HCT116 (cell line): ENCODE measurements at regions not wholly inside any gene's neighbourhood (a gene's known extent, or its start where the extent isn't known, plus 50 kb on each side); places are given as distances from the start of the nearest gene placed in this dataset.

Experiments
- ATAC-seq: fragments of 200-7000 bp; cut with Tn5 transposase; 2 replicates; pipeline ENCODE4 v1.9.1; 2020; ENCODE audit warnings: mild to moderate bottlenecking, moderate library complexity
- BruUV-seq: library from RNA; stranded (reverse); fragments of 400-500 nt; replicated peaks from 2 replicates; lab custom pipeline; 2021; lab: Mats Ljungman, UMichigan
- CTCF ChIA-PET: fragments of 300-600 bp; sonication (Branson Sonifier 250); formaldehyde crosslinking; loops from one replicate; lab custom pipeline; 2021; ENCODE audit warnings: antibody characterized with exemption; lab: Charles Lee
- POLR2A ChIA-PET: fragments of 300-600, 350-600 bp; sonication (Branson Sonifier 250); formaldehyde crosslinking; loops from one replicate; lab custom pipeline; 2021; ENCODE audit warnings: antibody characterized with exemption; lab: Charles Lee
- RAD21 ChIA-PET, 2 experiments: fragments of 300-600 bp; sonication (Branson Sonifier 250); formaldehyde crosslinking; loops; one replicate each; lab custom pipeline; 2023; ENCODE audit warnings: low total read pairs in 2 of 2; ENCODE audit not compliant: uncharacterized antibody in 2 of 2, unreplicated experiment in 2 of 2, low non-redundant PET in 1 of 2; lab: Charles Lee
- DNase-seq: peaks from one replicate; pipeline ENCODE4 v3.0.0-alpha.2; 2010; ENCODE audit warnings: low read depth, low spot score
- H2AFZ ChIP-seq: fragments of 200-600 bp; shearing (Covaris generic), sonication (generic); 2 replicates; pipeline ENCODE4 v1.6.1; 2017; ENCODE audit warnings: low read depth, mixed run types, mixed read lengths, antibody characterized with exemption, low read length; ENCODE audit not compliant: poor library complexity, severe bottlenecking
- H3K27ac ChIP-seq: 2 replicates; pipeline ENCODE4 v1.5.1; 2012; ENCODE audit warnings: low read depth, low read length
- H3K27me3 ChIP-seq: fragments of 200-600 bp; sonication (generic); 2 replicates; pipeline ENCODE4 v1.6.1; 2016; ENCODE audit warnings: mixed run types, low read length, mixed read lengths; ENCODE audit not compliant: insufficient read depth
- H3K36me3 ChIP-seq, 2 experiments: fragments of 200-500 bp in 1 of 2; fragments of 200-600 bp in 1 of 2; sonication (Bioruptor generic) in 1 of 2; sonication (generic) in 1 of 2; 2 replicates each; pipeline versions ENCODE4 v1.5.1 to v1.6.1; 2014 to 2016; ENCODE audit warnings: low read length in 2 of 2, inconsistent platforms in 1 of 2, mixed read lengths in 1 of 2, mixed run types in 1 of 2; ENCODE audit not compliant: insufficient read depth in 2 of 2, control insufficient read depth in 1 of 2
- H3K4me1 ChIP-seq, 2 experiments: fragments of 200-600 bp in 1 of 2; sonication (generic) in 1 of 2; 2 replicates each; pipeline versions ENCODE4 v1.5.1 to v1.6.1; 2012 to 2017; ENCODE audit warnings: low read length in 2 of 2, inconsistent platforms in 1 of 2, mild to moderate bottlenecking in 1 of 2, mixed read lengths in 1 of 2, mixed run types in 1 of 2, moderate library complexity in 1 of 2; ENCODE audit not compliant: insufficient read depth in 2 of 2, control insufficient read depth in 1 of 2
- H3K4me2 ChIP-seq: fragments of 200-600 bp; sonication (generic); 2 replicates; pipeline ENCODE4 v1.6.1; 2017; ENCODE audit warnings: mixed run types, low read length, mixed read lengths
- H3K4me3 ChIP-seq, 2 experiments: fragments of 200-600 bp in 1 of 2; sonication (generic) in 1 of 2; replicated peaks in 1 of 2; 2 replicates each; pipeline ENCODE4 v1.5.1; 2011 to 2016; ENCODE audit warnings: low read length in 2 of 2, control low read depth in 1 of 2, low read depth in 1 of 2, mild to moderate bottlenecking in 1 of 2, mixed read lengths in 1 of 2, mixed run types in 1 of 2
- H3K79me2 ChIP-seq: fragments of 200-600 bp; sonication (generic); 2 replicates; pipeline ENCODE4 v1.6.1; 2017; ENCODE audit warnings: mild to moderate bottlenecking, mixed run types, low read length, moderate library complexity, mixed read lengths; ENCODE audit not compliant: insufficient read depth
- H3K9ac ChIP-seq: fragments of 200-600 bp; sonication (generic); 2 replicates; pipeline ENCODE4 v1.6.1; 2016; ENCODE audit warnings: low read length, mixed read lengths
- H3K9me2 ChIP-seq: fragments of 200-600 bp; sonication (generic), shearing (Covaris generic); 2 replicates; pipeline ENCODE4 v1.6.1; 2017; ENCODE audit warnings: mixed run types, mild to moderate bottlenecking, moderate library complexity; ENCODE audit not compliant: insufficient read depth
- H3K9me3 ChIP-seq, 2 experiments: fragments of 200-500 bp in 1 of 2; fragments of 200-600 bp in 1 of 2; sonication (Bioruptor generic) in 1 of 2; sonication (generic) in 1 of 2; 2 replicates each; pipeline ENCODE4 v1.6.1; 2014 to 2017; ENCODE audit warnings: low read length in 2 of 2, mixed read lengths in 2 of 2, inconsistent platforms in 1 of 2, low read depth in 1 of 2, mild to moderate bottlenecking in 1 of 2, mixed run types in 1 of 2, moderate library complexity in 1 of 2; ENCODE audit not compliant: control insufficient read depth in 1 of 2, insufficient read depth in 1 of 2
- H4K20me1 ChIP-seq: fragments of 200-600 bp; sonication (generic), shearing (Covaris generic); 2 replicates; pipeline ENCODE4 v1.6.1; 2017; ENCODE audit warnings: mixed run types, mild to moderate bottlenecking, moderate library complexity; ENCODE audit not compliant: insufficient read depth
- CBX3 ChIP-seq: IDR thresholded peaks from 2 replicates; pipeline ENCODE4 v1.6.1; 2012; ENCODE audit warnings: low read depth
- ELF1 ChIP-seq: IDR thresholded peaks from 2 replicates; pipeline ENCODE4 v1.6.1; 2012; ENCODE audit warnings: low read depth, borderline replicate concordance
- JUND ChIP-seq: IDR thresholded peaks from 2 replicates; pipeline ENCODE4 v1.6.1; 2012
- RAD21 ChIP-seq: IDR thresholded peaks from 2 replicates; pipeline ENCODE4 v1.6.1; 2012; ENCODE audit warnings: low read depth, mild to moderate bottlenecking
- SIN3A ChIP-seq: IDR thresholded peaks from 2 replicates; pipeline ENCODE4 v1.6.1; 2012; ENCODE audit warnings: low read depth
- YY1 ChIP-seq: IDR thresholded peaks from 2 replicates; pipeline ENCODE4 v1.6.1; 2011; ENCODE audit warnings: low read length, low read depth, moderate library complexity, mild to moderate bottlenecking; ENCODE audit not compliant: insufficient replicate concordance; ENCODE audit errors: extremely low read depth
- ZNF274 ChIP-seq: fragments of 200-500 bp; sonication (Bioruptor generic); IDR thresholded peaks from 2 replicates; pipeline ENCODE4 v1.6.1; 2014; ENCODE audit warnings: mild to moderate bottlenecking, low read depth, low read length, inconsistent platforms
- intact Hi-C: fragments of 100-400 bp; cut with micrococcal nuclease; formaldehyde crosslinking; loops from 2 replicates; pipeline ENCODE4 v1.10.0; 2022
- TF ChIP-seq, protein P1 (sequence below): IDR thresholded peaks from 2 replicates; pipeline ENCODE4 v1.6.1; 2011; ENCODE audit warnings: mild to moderate bottlenecking, low read length, moderate library complexity; ENCODE audit not compliant: insufficient replicate concordance; ENCODE audit errors: extremely low read depth
- TF ChIP-seq, protein P2 (sequence below): IDR thresholded peaks from 2 replicates; pipeline ENCODE4 v1.6.1; 2012
- TF ChIP-seq, protein P3 (sequence below): IDR thresholded peaks from 2 replicates; pipeline ENCODE4 v1.6.1; 2012; ENCODE audit warnings: low read depth
- TF ChIP-seq, protein P4 (sequence below), 3 experiments: fragments of 200-600 bp in 1 of 3; sonication (generic) in 1 of 3; IDR thresholded peaks in 2 of 3; conservative IDR thresholded peaks in 1 of 3; 2 replicates each; pipeline ENCODE4 v1.5.1; 2012 to 2017; ENCODE audit warnings: low read depth in 2 of 3, low read length in 2 of 3, antibody characterized with exemption in 1 of 3, borderline replicate concordance in 1 of 3, control low read depth in 1 of 3, mild to moderate bottlenecking in 1 of 3, mixed read lengths in 1 of 3, mixed run types in 1 of 3, moderate library complexity in 1 of 3; ENCODE audit not compliant: insufficient read depth in 1 of 3

DNA sequence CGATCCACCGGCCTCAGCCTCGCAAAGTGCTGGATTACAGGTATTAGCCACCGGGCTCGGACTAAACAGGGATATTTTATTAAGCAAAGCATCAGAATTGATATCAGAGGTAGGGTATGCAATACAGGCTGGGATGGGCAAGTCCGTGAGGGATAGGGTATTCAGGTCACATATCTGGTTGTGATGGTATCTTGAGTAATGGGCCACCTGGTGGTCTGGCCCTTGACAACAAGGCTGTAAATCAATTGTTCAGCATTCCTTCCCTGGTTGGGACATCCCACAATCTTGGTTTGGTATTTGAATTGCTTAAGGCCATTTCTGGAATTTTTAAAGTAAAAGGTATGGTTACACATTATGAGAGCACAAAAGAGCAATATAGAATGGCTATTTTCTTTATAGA, 1588.0 kb downstream of the SLITRK1 start:
- no peaks in the 10 kb centered on the region for H3K36me3 ChIP-seq
- no peaks in the 10 kb centered on the region for H4K20me1 ChIP-seq
- CTCF ChIA-PET, result no interaction called here
- ATAC-seq (no peak), DNase-seq (no peak)
- intact Hi-C loops, result no loop called here
- POLR2A ChIA-PET, result no interaction called here
- H2AFZ ChIP-seq, result no peak overlapping the region
- no peaks in the 10 kb centered on the region for H3K9me2 ChIP-seq
- TF ChIP-seq, protein P1, sequence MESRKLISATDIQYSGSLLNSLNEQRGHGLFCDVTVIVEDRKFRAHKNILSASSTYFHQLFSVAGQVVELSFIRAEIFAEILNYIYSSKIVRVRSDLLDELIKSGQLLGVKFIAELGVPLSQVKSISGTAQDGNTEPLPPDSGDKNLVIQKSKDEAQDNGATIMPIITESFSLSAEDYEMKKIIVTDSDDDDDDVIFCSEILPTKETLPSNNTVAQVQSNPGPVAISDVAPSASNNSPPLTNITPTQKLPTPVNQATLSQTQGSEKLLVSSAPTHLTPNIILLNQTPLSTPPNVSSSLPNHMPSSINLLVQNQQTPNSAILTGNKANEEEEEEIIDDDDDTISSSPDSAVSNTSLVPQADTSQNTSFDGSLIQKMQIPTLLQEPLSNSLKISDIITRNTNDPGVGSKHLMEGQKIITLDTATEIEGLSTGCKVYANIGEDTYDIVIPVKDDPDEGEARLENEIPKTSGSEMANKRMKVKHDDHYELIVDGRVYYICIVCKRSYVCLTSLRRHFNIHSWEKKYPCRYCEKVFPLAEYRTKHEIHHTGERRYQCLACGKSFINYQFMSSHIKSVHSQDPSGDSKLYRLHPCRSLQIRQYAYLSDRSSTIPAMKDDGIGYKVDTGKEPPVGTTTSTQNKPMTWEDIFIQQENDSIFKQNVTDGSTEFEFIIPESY, result no peak
- TF ChIP-seq, protein P2, sequence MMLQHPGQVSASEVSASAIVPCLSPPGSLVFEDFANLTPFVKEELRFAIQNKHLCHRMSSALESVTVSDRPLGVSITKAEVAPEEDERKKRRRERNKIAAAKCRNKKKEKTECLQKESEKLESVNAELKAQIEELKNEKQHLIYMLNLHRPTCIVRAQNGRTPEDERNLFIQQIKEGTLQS, result no peak
- TF ChIP-seq ELF1 (no peak), SIN3A (no peak), RAD21 (no peak), JUND (no peak), ZNF274 (no peak), CBX3 (no peak), YY1 (no peak)
- TF ChIP-seq, protein P3, sequence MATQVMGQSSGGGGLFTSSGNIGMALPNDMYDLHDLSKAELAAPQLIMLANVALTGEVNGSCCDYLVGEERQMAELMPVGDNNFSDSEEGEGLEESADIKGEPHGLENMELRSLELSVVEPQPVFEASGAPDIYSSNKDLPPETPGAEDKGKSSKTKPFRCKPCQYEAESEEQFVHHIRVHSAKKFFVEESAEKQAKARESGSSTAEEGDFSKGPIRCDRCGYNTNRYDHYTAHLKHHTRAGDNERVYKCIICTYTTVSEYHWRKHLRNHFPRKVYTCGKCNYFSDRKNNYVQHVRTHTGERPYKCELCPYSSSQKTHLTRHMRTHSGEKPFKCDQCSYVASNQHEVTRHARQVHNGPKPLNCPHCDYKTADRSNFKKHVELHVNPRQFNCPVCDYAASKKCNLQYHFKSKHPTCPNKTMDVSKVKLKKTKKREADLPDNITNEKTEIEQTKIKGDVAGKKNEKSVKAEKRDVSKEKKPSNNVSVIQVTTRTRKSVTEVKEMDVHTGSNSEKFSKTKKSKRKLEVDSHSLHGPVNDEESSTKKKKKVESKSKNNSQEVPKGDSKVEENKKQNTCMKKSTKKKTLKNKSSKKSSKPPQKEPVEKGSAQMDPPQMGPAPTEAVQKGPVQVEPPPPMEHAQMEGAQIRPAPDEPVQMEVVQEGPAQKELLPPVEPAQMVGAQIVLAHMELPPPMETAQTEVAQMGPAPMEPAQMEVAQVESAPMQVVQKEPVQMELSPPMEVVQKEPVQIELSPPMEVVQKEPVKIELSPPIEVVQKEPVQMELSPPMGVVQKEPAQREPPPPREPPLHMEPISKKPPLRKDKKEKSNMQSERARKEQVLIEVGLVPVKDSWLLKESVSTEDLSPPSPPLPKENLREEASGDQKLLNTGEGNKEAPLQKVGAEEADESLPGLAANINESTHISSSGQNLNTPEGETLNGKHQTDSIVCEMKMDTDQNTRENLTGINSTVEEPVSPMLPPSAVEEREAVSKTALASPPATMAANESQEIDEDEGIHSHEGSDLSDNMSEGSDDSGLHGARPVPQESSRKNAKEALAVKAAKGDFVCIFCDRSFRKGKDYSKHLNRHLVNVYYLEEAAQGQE, result no peak
- TF ChIP-seq, protein P4, sequence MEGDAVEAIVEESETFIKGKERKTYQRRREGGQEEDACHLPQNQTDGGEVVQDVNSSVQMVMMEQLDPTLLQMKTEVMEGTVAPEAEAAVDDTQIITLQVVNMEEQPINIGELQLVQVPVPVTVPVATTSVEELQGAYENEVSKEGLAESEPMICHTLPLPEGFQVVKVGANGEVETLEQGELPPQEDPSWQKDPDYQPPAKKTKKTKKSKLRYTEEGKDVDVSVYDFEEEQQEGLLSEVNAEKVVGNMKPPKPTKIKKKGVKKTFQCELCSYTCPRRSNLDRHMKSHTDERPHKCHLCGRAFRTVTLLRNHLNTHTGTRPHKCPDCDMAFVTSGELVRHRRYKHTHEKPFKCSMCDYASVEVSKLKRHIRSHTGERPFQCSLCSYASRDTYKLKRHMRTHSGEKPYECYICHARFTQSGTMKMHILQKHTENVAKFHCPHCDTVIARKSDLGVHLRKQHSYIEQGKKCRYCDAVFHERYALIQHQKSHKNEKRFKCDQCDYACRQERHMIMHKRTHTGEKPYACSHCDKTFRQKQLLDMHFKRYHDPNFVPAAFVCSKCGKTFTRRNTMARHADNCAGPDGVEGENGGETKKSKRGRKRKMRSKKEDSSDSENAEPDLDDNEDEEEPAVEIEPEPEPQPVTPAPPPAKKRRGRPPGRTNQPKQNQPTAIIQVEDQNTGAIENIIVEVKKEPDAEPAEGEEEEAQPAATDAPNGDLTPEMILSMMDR (IDR thresholded peaks at IDR 0.05 in 2 of 3, conservative IDR thresholded peaks at IDR 0.05 in 1 of 3; ENCODE audit: borderline replicate concordance in 1 of 3, insufficient read depth in 1 of 3, low read depth in 2 of 3, low read length in 2 of 3), result no peak
- H3K79me2 ChIP-seq, result no peaks in the 10 kb centered on the region
- no peak overlapping the region for H3K4me2 ChIP-seq
- no peak overlapping the region for H3K27ac ChIP-seq
- no peak overlapping the region for H3K9ac ChIP-seq
- BruUV-seq, result no TSS peak
- RAD21 ChIA-PET, result no interaction called here
- no peaks in the 10 kb centered on the region for H3K4me1 ChIP-seq
- no peaks in the 10 kb centered on the region for H3K9me3 ChIP-seq
- no peak overlapping the region for H3K4me3 ChIP-seq
- H3K27me3 ChIP-seq, result no peaks in the 10 kb centered on the region
